ENCODE measurements at regions not wholly inside any gene's neighbourhood (a gene's known extent, or its start where the extent isn't known, plus 50 kb on each side); places are given as distances from the start of the nearest gene placed in this dataset.

DNA sequence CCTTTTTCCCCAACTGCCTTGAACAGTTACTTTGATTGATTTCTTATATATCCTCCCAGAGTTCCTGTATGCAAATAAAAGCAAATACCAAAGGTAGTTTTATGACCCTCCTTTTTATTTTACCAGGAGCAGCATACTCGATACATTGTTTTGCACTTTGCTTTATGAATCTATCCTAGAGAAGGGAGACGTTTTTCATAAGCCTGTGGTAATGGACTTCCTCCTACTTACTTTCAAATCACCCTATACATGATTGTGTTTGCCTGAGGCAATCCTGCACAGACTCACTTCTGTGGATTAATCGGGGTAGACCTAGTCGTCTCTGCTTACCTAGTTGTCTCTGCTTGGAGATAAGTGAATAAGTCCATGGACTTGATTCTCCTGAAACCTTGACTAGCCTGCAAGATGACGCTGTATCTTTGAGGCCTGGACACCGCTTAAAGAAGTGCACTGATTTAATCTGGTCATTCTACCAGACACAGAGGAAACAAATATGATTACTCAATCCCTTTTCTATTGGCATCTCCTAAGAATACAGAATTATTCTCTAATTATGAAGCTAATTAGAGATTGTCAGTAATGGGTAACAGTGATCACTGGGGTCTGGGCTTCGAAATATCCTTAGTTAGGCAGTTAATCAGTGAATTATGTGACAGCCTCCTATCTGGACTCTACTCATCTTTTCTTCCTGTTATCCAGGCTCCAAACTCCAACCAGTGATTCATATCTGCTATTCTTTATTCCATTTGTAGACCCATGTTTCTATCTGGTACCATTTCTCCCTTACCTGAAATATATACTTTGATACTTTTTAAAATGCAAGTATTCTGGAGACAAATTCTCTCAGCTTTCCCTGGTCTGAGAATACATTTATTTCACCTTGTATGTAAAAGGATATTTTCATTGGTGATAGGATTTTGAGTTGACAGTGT is 447.4 kb upstream of the TRIB2 start:
- Histone ChIP-seq H2AFZ (ENCODE audit: low read depth, low read length) (no peak overlapping the region), H3K79me2 (ENCODE audit: insufficient read depth, low read length) (no peaks in the 10 kb centered on the region), H3K27me3 (ENCODE audit: insufficient read depth, low read length, poor library complexity) (no peaks in the 10 kb centered on the region), H4K20me1 (ENCODE audit: insufficient read depth, low read length) (no peaks in the 10 kb centered on the region), H3K9ac (ENCODE audit: low read depth, low read length) (no peak overlapping the region), H3K36me3 (ENCODE audit: insufficient read depth, low read length) (no peaks in the 10 kb centered on the region), H3K4me3 (ENCODE audit: low read depth in 1 of 2, low read length in 2 of 2) (no peak overlapping the region), H3K27ac (ENCODE audit: low read length) (no peak overlapping the region), H3K9me3 (ENCODE audit: insufficient read depth, low read length, severe bottlenecking) (no peaks in the 10 kb centered on the region), H3K4me2 (ENCODE audit: insufficient read depth, low read length) (no peak overlapping the region), H3K4me1 (ENCODE audit: insufficient read depth, low read length) (no peaks in the 10 kb centered on the region)
- ATAC-seq (ENCODE audit: insufficient read depth, low read depth): no peak
- DNase-seq: no peak
- TF ChIP-seq, protein P1, sequence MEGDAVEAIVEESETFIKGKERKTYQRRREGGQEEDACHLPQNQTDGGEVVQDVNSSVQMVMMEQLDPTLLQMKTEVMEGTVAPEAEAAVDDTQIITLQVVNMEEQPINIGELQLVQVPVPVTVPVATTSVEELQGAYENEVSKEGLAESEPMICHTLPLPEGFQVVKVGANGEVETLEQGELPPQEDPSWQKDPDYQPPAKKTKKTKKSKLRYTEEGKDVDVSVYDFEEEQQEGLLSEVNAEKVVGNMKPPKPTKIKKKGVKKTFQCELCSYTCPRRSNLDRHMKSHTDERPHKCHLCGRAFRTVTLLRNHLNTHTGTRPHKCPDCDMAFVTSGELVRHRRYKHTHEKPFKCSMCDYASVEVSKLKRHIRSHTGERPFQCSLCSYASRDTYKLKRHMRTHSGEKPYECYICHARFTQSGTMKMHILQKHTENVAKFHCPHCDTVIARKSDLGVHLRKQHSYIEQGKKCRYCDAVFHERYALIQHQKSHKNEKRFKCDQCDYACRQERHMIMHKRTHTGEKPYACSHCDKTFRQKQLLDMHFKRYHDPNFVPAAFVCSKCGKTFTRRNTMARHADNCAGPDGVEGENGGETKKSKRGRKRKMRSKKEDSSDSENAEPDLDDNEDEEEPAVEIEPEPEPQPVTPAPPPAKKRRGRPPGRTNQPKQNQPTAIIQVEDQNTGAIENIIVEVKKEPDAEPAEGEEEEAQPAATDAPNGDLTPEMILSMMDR (IDR thresholded peaks at IDR 0.05; ENCODE audit: borderline replicate concordance, extremely low read depth, low read length, poor library complexity, severe bottlenecking): no peak
- no peak for TF ChIP-seq EZH2 (IDR thresholded peaks at IDR 0.05; ENCODE audit: borderline replicate concordance, low read depth, low read length, severe bottlenecking)

DNA sequence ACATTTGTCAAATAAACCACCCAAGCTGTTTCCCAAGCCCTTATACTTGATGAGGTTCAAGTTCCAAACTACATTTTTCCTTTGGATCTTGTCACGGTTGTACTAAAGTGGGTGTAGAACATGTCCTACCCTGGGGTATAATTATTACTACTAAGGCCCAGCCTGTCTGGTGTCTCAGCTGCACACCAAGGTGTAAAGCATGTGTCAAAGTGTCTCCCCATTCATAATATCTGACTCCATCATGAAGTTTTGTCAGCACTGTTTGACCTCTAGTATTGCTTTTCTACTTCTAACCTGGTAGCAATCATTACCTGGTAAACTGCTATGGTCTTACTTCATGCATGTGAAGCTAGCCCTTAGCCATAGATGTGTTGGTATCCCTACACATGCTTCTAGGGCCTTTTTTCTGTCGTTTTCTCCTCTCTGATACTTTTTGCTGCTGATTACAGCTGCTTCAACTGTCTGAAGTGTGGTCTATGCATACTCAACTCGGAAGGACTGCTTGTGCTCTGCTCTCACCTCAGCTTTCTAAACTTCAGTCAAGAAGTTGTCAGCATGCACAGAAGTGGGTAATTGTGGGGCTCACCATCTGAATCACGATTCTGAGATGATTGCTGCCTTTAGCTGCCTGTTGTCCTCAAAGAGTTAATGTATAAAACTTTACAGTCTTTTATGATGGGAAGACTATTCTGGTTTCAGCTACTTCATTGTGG is 445.7 kb upstream of the TRIB2 start:
- Histone ChIP-seq H3K36me3 (ENCODE audit: insufficient read depth, low read length) (no peaks in the 10 kb centered on the region), H3K27me3 (ENCODE audit: insufficient read depth, low read length, poor library complexity) (no peaks in the 10 kb centered on the region), H3K4me3 (ENCODE audit: low read depth in 1 of 2, low read length in 2 of 2) (no peak overlapping the region), H3K9ac (ENCODE audit: low read depth, low read length) (no peak overlapping the region), H3K9me3 (ENCODE audit: insufficient read depth, low read length, severe bottlenecking) (no peaks in the 10 kb centered on the region), H3K27ac (ENCODE audit: low read length) (no peak overlapping the region), H4K20me1 (ENCODE audit: insufficient read depth, low read length) (no peaks in the 10 kb centered on the region), H3K4me1 (ENCODE audit: insufficient read depth, low read length) (no peaks in the 10 kb centered on the region), H2AFZ (ENCODE audit: low read depth, low read length) (no peak overlapping the region), H3K4me2 (ENCODE audit: insufficient read depth, low read length) (no peak overlapping the region), H3K79me2 (ENCODE audit: insufficient read depth, low read length) (no peaks in the 10 kb centered on the region)
- ATAC-seq (ENCODE audit: insufficient read depth, low read depth) (no peak), DNase-seq (no peak)
- TF ChIP-seq, protein P1 (IDR thresholded peaks at IDR 0.05; ENCODE audit: borderline replicate concordance, extremely low read depth, low read length, poor library complexity, severe bottlenecking): no peak
- TF ChIP-seq EZH2 (IDR thresholded peaks at IDR 0.05; ENCODE audit: borderline replicate concordance, low read depth, low read length, severe bottlenecking): no peak

DNA sequence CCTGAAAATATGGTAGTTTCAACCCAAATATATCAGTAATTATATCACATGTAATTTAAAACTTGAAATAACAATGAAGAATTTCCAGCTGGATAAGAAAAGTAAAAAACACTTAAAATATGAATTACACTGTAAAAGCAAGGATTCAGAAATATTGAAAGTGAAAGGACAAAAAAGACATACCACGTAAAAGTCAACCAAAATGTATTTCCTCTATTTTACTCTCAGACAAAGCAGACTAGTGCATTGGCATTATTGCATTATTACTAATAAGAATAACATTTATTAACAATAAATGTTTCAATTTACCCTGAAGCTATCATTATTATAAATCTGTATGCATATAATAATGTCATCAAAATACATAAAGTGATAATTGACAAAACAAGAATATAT is 445.1 kb upstream of the TRIB2 start:
- no peak overlapping the region for H3K27ac ChIP-seq (ENCODE audit: low read length)
- no peak overlapping the region for H3K4me3 ChIP-seq (ENCODE audit: low read depth in 1 of 2, low read length in 2 of 2)
- no peaks in the 10 kb centered on the region for H3K79me2 ChIP-seq (ENCODE audit: insufficient read depth, low read length)
- no peak overlapping the region for H3K9ac ChIP-seq (ENCODE audit: low read depth, low read length)
- no peaks in the 10 kb centered on the region for H3K9me3 ChIP-seq (ENCODE audit: insufficient read depth, low read length, severe bottlenecking)
- TF ChIP-seq EZH2 (IDR thresholded peaks at IDR 0.05; ENCODE audit: borderline replicate concordance, low read depth, low read length, severe bottlenecking): no peak
- TF ChIP-seq, protein P1 (IDR thresholded peaks at IDR 0.05; ENCODE audit: borderline replicate concordance, extremely low read depth, low read length, poor library complexity, severe bottlenecking): no peak
- DNase-seq: no peak
- H3K4me2 ChIP-seq (ENCODE audit: insufficient read depth, low read length): no peak overlapping the region
- H3K4me1 ChIP-seq (ENCODE audit: insufficient read depth, low read length): no peaks in the 10 kb centered on the region
- no peak overlapping the region for H2AFZ ChIP-seq (ENCODE audit: low read depth, low read length)
- ATAC-seq (ENCODE audit: insufficient read depth, low read depth): no peak
- no peaks in the 10 kb centered on the region for H3K27me3 ChIP-seq (ENCODE audit: insufficient read depth, low read length, poor library complexity)
- no peaks in the 10 kb centered on the region for H3K36me3 ChIP-seq (ENCODE audit: insufficient read depth, low read length)
- no peaks in the 10 kb centered on the region for H4K20me1 ChIP-seq (ENCODE audit: insufficient read depth, low read length)
